ENCODE measurements at regions not wholly inside any gene's neighbourhood (a gene's known extent, or its start where the extent isn't known, plus 50 kb on each side); places are given as distances from the start of the nearest gene placed in this dataset.
"Not testable (repeated sequence)": the region's sequence is repeated elsewhere in the genome, so short reads cannot be mapped to it uniquely, and the experiment has no call there.

GRCh38 chr3:32632533-32633265 is 52.3 kb upstream of the CNOT10 start:
- DNase-seq, result no peak
- intact Hi-C loops (cut with DNase I), result no loop called here
- no peak for TF ChIP-seq CTCF (IDR thresholded peaks at IDR 0.05)
- no peak for TF ChIP-seq EP300 (IDR thresholded peaks at IDR 0.05)
- no peak for TF ChIP-seq POLR2A (IDR thresholded peaks at IDR 0.05)
- no peak for TF ChIP-seq POLR2AphosphoS5 (IDR thresholded peaks at IDR 0.05)
- Histone ChIP-seq H3K27me3 (no peaks in the 10 kb centered on the region), H3K4me1 (no peaks in the 10 kb centered on the region), H3K4me3 (no peak overlapping the region), H3K36me3 (no peaks in the 10 kb centered on the region), H3K9me3 (no peaks in the 10 kb centered on the region), H3K27ac (no peak overlapping the region)
- 82 to 89% methylated on average over 6 of the region's 6 CpGs for WGBS, 2 donors

- TF ChIP-seq POLR2AphosphoS5 (IDR thresholded peaks at IDR 0.05) (no peak), POLR2A (IDR thresholded peaks at IDR 0.05) (no peak), CTCF (IDR thresholded peaks at IDR 0.05) (no peak), EP300 (IDR thresholded peaks at IDR 0.05) (no peak)
- H3K9me3 ChIP-seq, result no peaks in the 10 kb centered on the region
- no peaks in the 10 kb centered on the region for H3K4me1 ChIP-seq
- 94 to 98% methylated on average over 1 of the region's 1 CpG for WGBS, 2 donors
- no peaks in the 10 kb centered on the region for H3K27me3 ChIP-seq
- H3K27ac ChIP-seq, result no peak overlapping the region
- DNase-seq, result no peak
- intact Hi-C loops (cut with DNase I), result no loop called here
- H3K36me3 ChIP-seq, result no peaks in the 10 kb centered on the region
- no peak overlapping the region for H3K4me3 ChIP-seq
Measured at GRCh38 chr3:32630266-32630665, 54.7 kb upstream of the CNOT10 start.

- DNase-seq, result no peak
- H3K27me3 ChIP-seq, result no peaks in the 10 kb centered on the region
- H3K36me3 ChIP-seq, result no peaks in the 10 kb centered on the region
- H3K27ac ChIP-seq, result no peak overlapping the region
- intact Hi-C loops (cut with DNase I), result no loop called here
- no peaks in the 10 kb centered on the region for H3K4me1 ChIP-seq
- TF ChIP-seq POLR2A (IDR thresholded peaks at IDR 0.05) (no peak), CTCF (IDR thresholded peaks at IDR 0.05) (no peak), POLR2AphosphoS5 (IDR thresholded peaks at IDR 0.05) (no peak), EP300 (IDR thresholded peaks at IDR 0.05) (no peak)
- WGBS, 2 donors, result 86 to 89% methylated on average over 22 of the region's 22 CpGs
- no peaks in the 10 kb centered on the region for H3K9me3 ChIP-seq
- no peak overlapping the region for H3K4me3 ChIP-seq
Measured at GRCh38 chr3:32626631-32627030, 56.0 kb upstream of the DYNC1LI1 start.

- H3K36me3 ChIP-seq; H3K27me3 ChIP-seq; DNase-seq; H3K27ac ChIP-seq; H3K4me3 ChIP-seq; H3K9me3 ChIP-seq; H3K4me1 ChIP-seq; intact Hi-C loops (cut with DNase I): not testable (repeated sequence)
- 93 to 94% methylated on average over 38 of the region's 38 CpGs for WGBS, 2 donors
Measured at GRCh38 chr3:32625543-32626176, 55.0 kb upstream of the DYNC1LI1 start.

- no peaks in the 10 kb centered on the region for H3K4me1 ChIP-seq
- DNase-seq, result no peak
- H3K4me3 ChIP-seq, result no peak overlapping the region
- no peak for TF ChIP-seq EP300 (IDR thresholded peaks at IDR 0.05)
- TF ChIP-seq CTCF (IDR thresholded peaks at IDR 0.05), result no peak
- peak in 1 of 4 donors; percentile 14 for TF ChIP-seq POLR2AphosphoS5 (IDR thresholded peaks at IDR 0.05)
- no peak for TF ChIP-seq POLR2A (IDR thresholded peaks at IDR 0.05)
- WGBS, 2 donors, result 70 to 71% methylated on average over 4 of the region's 4 CpGs
- H3K27me3 ChIP-seq, result no peaks in the 10 kb centered on the region
- no peaks in the 10 kb centered on the region for H3K36me3 ChIP-seq
- no peaks in the 10 kb centered on the region for H3K9me3 ChIP-seq
- intact Hi-C loops (cut with DNase I), result no loop called here
- no peak overlapping the region for H3K27ac ChIP-seq
Measured at GRCh38 chr3:32623532-32623931, 52.9 kb upstream of the DYNC1LI1 start.

Measured in sigmoid colon (tissue), 6 donors.